K562 (cell line): ENCODE measurements at regions not wholly inside any gene's neighbourhood (a gene's known extent, or its start where the extent isn't known, plus 50 kb on each side); places are given as distances from the start of the nearest gene placed in this dataset.

Source experiments
- EGR1 ChIP-seq: fragments of 450-650 bp; conservative IDR thresholded peaks from 2 replicates; pipeline ENCODE4 v1.6.1; 2017; ENCODE audit warnings: mild to moderate bottlenecking
- ESRRA ChIP-seq: fragments of 450-650 bp; IDR thresholded peaks from 2 replicates; pipeline ENCODE4 v1.6.1; 2014; ENCODE audit warnings: low read depth, mild to moderate bottlenecking, moderate library complexity, borderline replicate concordance
- FOXA1 ChIP-seq: fragments of 450-650 bp; IDR thresholded peaks from 2 replicates; pipeline ENCODE4 v1.6.1; 2016; ENCODE audit warnings: mild to moderate bottlenecking, borderline replicate concordance
- GTF2E2 ChIP-seq: fragments of 200-800 bp; sonication (Bioruptor generic); IDR thresholded peaks from 2 replicates; pipeline ENCODE4 v1.6.1; 2016; ENCODE audit warnings: missing genetic modification characterization, missing compliant biosample characterization
- HCFC1 ChIP-seq: IDR thresholded peaks from 2 replicates; pipeline ENCODE4 v1.6.1; 2012; ENCODE audit warnings: low read depth, low read length, improper control_type of control experiment
- HNRNPL ChIP-seq: fragments of 200-400 bp; formaldehyde crosslinking; IDR thresholded peaks from 2 replicates; pipeline ENCODE4 v1.6.1; 2017; ENCODE audit warnings: low read depth, mild to moderate bottlenecking, low read length
- KDM4B ChIP-seq, 2 experiments: fragments of 450-650 bp in 1 of 2; sonication (generic) in 1 of 2; IDR thresholded peaks; 2 replicates each; pipeline ENCODE4 v1.6.1; 2016 to 2017; ENCODE audit warnings: borderline replicate concordance in 2 of 2, antibody characterized with exemption in 1 of 2, low read depth in 1 of 2, mild to moderate bottlenecking in 1 of 2
- MBD1 ChIP-seq: fragments of 250-450 bp; sonication (Bioruptor Pico); IDR thresholded peaks from 2 replicates; pipeline ENCODE4 v1.8.0; 2022; ENCODE audit warnings: inconsistent platforms
- MNT ChIP-seq, 2 experiments: fragments of 450-650 bp; conservative IDR thresholded peaks; 2 replicates each; pipeline ENCODE4 v1.6.1; 2017; ENCODE audit warnings: mild to moderate bottlenecking in 2 of 2, moderate library complexity in 2 of 2
- PPARD ChIP-seq: fragments of 250-450 bp; sonication (Bioruptor Pico); IDR thresholded peaks from 2 replicates; pipeline ENCODE4 v1.8.0; 2022; ENCODE audit warnings: inconsistent platforms, mild to moderate bottlenecking, moderate library complexity
- PTBP1 ChIP-seq: fragments of 200-400 bp; formaldehyde crosslinking; IDR thresholded peaks from 2 replicates; pipeline ENCODE4 v1.6.1; 2017; ENCODE audit warnings: low read depth, low read length
- RCOR1 ChIP-seq, 2 experiments: IDR thresholded peaks; 2 replicates each; pipeline ENCODE4 v1.6.1; 2012; ENCODE audit warnings: low read depth in 2 of 2, low read length in 2 of 2, borderline replicate concordance in 1 of 2, improper control_type of control experiment in 1 of 2
- SETDB1 ChIP-seq: IDR thresholded peaks from one replicate; pipeline ENCODE4 v1.6.1; 2012; ENCODE audit warnings: low read length, control low read depth, inconsistent platforms
- SMARCC2 ChIP-seq: fragments of 450-650 bp; IDR thresholded peaks from 2 replicates; pipeline ENCODE4 v1.6.1; 2017; ENCODE audit warnings: antibody characterized with exemption, moderate library complexity, mild to moderate bottlenecking, low read depth
- SOX6 ChIP-seq: fragments of 450-650 bp; IDR thresholded peaks from 2 replicates; pipeline ENCODE4 v1.6.1; 2014; ENCODE audit warnings: mild to moderate bottlenecking
- TEAD1 ChIP-seq, 2 experiments: fragments of 450-650 bp in 1 of 2; sonication (generic) in 1 of 2; formaldehyde crosslinking; IDR thresholded peaks; 2 replicates each; pipeline versions ENCODE4 v1.4.0 to v1.8.0; 2020 to 2022; ENCODE audit warnings: mild to moderate bottlenecking in 2 of 2, missing genetic modification reagents in 1 of 2
- TEAD4 ChIP-seq, 2 experiments: sonication (generic) in 1 of 2; formaldehyde crosslinking in 1 of 2; IDR thresholded peaks; 2 replicates each; pipeline versions ENCODE4 v1.6.1 to v1.8.0; 2012 to 2022; ENCODE audit warnings: borderline replicate concordance in 1 of 2, inconsistent platforms in 1 of 2, low read length in 1 of 2, mild to moderate bottlenecking in 1 of 2, missing genetic modification reagents in 1 of 2
- ZNF444 ChIP-seq: fragments of 250-450 bp; sonication (Bioruptor Pico); IDR thresholded peaks from 2 replicates; pipeline ENCODE4 v1.4.0; 2020; ENCODE audit warnings: mild to moderate bottlenecking, moderate library complexity
- ZNF764 ChIP-seq: fragments of 250-450 bp; sonication (Bioruptor Pico); IDR thresholded peaks from 2 replicates; pipeline ENCODE4 v1.4.0; 2020; ENCODE audit warnings: low read depth, mild to moderate bottlenecking, moderate library complexity
- ZZZ3 ChIP-seq: fragments of 450-650 bp; IDR thresholded peaks from 2 replicates; pipeline ENCODE4 v1.6.1; 2016; ENCODE audit warnings: antibody characterized with exemption, mild to moderate bottlenecking, moderate library complexity
- TF ChIP-seq, protein P1 (sequence below): sonication (generic); formaldehyde crosslinking; IDR thresholded peaks from 2 replicates; pipeline ENCODE4 v1.9.0; 2022; ENCODE audit warnings: mild to moderate bottlenecking, missing genetic modification reagents
- TF ChIP-seq, protein P2 (sequence below): sonication (generic); formaldehyde crosslinking; IDR thresholded peaks from 2 replicates; pipeline ENCODE4 v1.8.1; 2022; ENCODE audit warnings: missing genetic modification reagents
- TF ChIP-seq, protein P3 (sequence below): fragments of 250-450 bp; sonication (Bioruptor Pico); IDR thresholded peaks from 2 replicates; pipeline ENCODE4 v1.6.1; 2021; ENCODE audit warnings: mild to moderate bottlenecking

DNA sequence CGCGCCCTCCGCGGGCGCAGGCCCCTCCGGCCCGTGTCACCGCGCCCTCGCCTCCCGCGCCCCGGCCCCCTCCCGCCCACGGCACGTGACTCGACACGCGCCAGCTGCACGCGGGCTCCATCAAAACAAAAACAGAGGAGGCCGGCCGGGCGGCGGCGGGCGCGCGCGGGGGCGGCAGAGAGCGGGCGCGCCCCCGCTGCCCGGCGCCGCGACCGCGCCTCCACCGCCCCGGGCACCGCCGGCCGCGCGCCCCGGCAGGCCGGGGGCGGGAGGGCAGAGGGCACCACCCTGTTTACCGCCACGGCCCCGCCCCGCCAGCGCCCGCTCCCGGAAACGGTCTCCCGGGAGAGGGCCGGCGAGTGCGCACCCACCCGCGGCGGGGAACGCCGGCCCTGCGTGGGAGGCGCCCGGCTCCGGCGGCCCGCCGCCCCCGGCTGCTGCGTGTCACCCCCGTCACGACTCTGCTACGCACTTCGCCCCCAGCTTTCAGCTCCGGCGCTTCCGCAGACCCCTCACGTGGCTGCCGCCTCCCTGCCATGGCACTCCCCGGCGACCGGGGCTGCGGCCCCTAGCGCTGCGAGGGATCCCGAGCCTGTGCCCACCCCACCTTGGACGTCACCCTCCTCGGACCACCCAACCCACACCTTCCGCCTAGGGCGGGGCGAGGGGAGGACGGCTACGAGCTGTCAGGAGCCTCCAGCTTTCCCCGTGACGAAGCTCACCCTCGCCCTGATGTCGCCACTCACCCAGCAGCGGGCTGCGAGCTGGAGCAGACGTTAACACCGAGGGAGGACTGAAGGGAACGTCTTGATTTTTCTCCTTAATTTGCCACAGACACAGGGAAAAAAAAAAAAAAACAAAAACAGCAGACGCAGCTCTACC, 221.6 kb upstream of the MKLN1 start (continued):
- TF ChIP-seq ZNF444 (CRISPR knock-in tag) (no peak), TEAD1 (CRISPR knock-in tag; IDR thresholded peaks at IDR 0.05) (no peak; a peak in 1 of 4 replicates), RCOR1 (IDR thresholded peaks at IDR 0.05; ENCODE audit: borderline replicate concordance in 1 of 2, low read depth in 2 of 2, low read length in 2 of 2) (no peak), HNRNPL (peak; percentile 90), SETDB1 (peak; percentile 83), GTF2E2 (tag) (no peak), ZNF764 (CRISPR knock-in tag) (no peak), EGR1 (peak; percentile 94), SMARCC2 (no peak), ZZZ3 (no peak), SOX6 (0 out of 2 replicates have a peak, but pooled peaks have one; percentile 35), MNT (conservative IDR thresholded peaks at IDR 0.05) (peak; percentile 75 to 90), MBD1 (CRISPR knock-in tag) (no peak), KDM4B (IDR thresholded peaks at IDR 0.05; ENCODE audit: borderline replicate concordance in 2 of 2, low read depth in 1 of 2) (peak in 1 of 2 experiments; percentile 77; a peak in 2 of 4 replicates), FOXA1 (no peak), HCFC1 (no peak), PTBP1 (no peak), TEAD4 (IDR thresholded peaks at IDR 0.05; ENCODE audit: low read length) (no peak), TEAD4 (CRISPR knock-in tag; IDR thresholded peaks at IDR 0.05; ENCODE audit: borderline replicate concordance) (no peak), PPARD (CRISPR knock-in tag) (no peak), ESRRA (no peak; the same call in 1 of the 2 replicates)
- TF ChIP-seq, protein P1, sequence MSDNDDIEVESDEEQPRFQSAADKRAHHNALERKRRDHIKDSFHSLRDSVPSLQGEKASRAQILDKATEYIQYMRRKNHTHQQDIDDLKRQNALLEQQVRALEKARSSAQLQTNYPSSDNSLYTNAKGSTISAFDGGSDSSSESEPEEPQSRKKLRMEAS (CRISPR knock-in tag) = peak; percentile 84; the same call in 1 of the 2 replicates
- TF ChIP-seq, protein P2, sequence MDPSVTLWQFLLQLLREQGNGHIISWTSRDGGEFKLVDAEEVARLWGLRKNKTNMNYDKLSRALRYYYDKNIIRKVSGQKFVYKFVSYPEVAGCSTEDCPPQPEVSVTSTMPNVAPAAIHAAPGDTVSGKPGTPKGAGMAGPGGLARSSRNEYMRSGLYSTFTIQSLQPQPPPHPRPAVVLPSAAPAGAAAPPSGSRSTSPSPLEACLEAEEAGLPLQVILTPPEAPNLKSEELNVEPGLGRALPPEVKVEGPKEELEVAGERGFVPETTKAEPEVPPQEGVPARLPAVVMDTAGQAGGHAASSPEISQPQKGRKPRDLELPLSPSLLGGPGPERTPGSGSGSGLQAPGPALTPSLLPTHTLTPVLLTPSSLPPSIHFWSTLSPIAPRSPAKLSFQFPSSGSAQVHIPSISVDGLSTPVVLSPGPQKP (CRISPR knock-in tag) = no peak
- TF ChIP-seq, protein P3, sequence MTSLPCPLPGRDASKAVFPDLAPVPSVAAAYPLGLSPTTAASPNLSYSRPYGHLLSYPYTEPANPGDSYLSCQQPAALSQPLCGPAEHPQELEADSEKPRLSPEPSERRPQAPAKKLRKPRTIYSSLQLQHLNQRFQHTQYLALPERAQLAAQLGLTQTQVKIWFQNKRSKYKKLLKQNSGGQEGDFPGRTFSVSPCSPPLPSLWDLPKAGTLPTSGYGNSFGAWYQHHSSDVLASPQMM = no peak
